Memory B cell (primary cell): ENCODE measurements at regions not wholly inside any gene's neighbourhood (a gene's known extent, or its start where the extent isn't known, plus 50 kb on each side); places are given as distances from the start of the nearest gene placed in this dataset.
"Not testable (repeated sequence)": the region's sequence is repeated elsewhere in the genome, so short reads cannot be mapped to it uniquely, and the experiment has no call there.

Source experiments
- ATAC-seq: fragments of 150-1000 bp; cut with Tn5 transposase; 2 replicates; pipeline ENCODE4 v1.10.0; 2021; ENCODE audit warnings: low read depth, mild to moderate bottlenecking, moderate library complexity
- DNase-seq, 2 donors: peaks; one replicate each; pipeline ENCODE4 v3.0.0; 2022; ENCODE audit warnings: low spot score in 2 of 2
- H3K27ac Mint-ChIP-seq: one replicate; pipeline ENCODE4 v1.8.0; 2022; ENCODE audit warnings: mild to moderate bottlenecking, moderate library complexity, mixed read lengths
- H3K27me3 Mint-ChIP-seq: one replicate; pipeline ENCODE4 v1.8.0; 2022; ENCODE audit warnings: mixed read lengths
- H3K36me3 Mint-ChIP-seq: one replicate; pipeline ENCODE4 v1.8.0; 2022; ENCODE audit warnings: mild to moderate bottlenecking, mixed read lengths
- H3K4me1 Mint-ChIP-seq: one replicate; pipeline ENCODE4 v1.8.0; 2022; ENCODE audit warnings: mixed read lengths
- H3K4me3 Mint-ChIP-seq: one replicate; pipeline ENCODE4 v1.8.0; 2022; ENCODE audit warnings: mild to moderate bottlenecking, moderate library complexity, mixed read lengths
- H3K9me3 Mint-ChIP-seq: one replicate; pipeline ENCODE4 v1.8.0; 2022; ENCODE audit warnings: mixed read lengths

DNA sequence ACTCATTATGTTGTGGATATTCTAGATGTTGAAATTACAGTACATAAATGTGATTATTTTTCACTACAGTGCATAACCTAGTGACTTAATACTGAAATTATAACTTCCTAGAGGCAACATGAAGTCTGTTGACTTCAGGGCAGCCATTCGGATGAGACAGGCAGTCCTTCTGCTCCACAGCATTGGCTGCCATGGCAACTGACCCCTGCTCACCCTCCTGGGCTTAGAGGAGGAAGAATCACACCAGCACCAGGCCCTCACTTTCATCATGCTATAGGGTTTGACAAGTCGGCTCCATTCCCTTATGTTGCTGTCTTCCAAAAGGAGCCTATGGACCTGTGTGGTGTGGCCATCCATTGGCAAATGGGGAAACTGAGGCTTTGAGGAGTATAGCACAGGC, 233.5 kb upstream of the TMEM132C start:
- no peaks in the 10 kb centered on the region for H3K9me3 Mint-ChIP-seq
- H3K4me1 Mint-ChIP-seq, result no peaks in the 10 kb centered on the region
- H3K27ac Mint-ChIP-seq, result no peak overlapping the region
- H3K36me3 Mint-ChIP-seq, result no peaks in the 10 kb centered on the region
- H3K4me3 Mint-ChIP-seq, result no peak overlapping the region
- no peak for ATAC-seq
- H3K27me3 Mint-ChIP-seq, result no peaks in the 10 kb centered on the region
- no peak for DNase-seq

DNA sequence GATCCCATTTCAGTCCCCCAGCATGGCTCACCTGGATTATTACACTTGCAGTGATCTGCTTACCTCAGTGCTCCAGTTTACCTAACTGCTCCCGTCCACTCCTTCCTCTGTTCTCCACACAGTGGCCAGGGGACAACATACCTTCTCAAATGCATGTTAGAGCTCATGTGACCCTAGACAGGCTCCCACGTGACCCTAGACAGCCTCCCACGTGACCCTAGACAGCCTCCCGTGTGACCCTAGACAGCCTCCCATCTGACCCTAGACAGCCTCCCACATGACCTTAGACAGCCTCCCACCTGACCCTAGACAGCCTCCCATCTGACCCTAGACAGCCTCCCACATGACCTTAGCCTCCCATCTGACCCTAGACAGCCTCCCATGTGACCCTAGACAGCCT, 226.0 kb upstream of the TMEM132C start:
- no peak for ATAC-seq

DNA sequence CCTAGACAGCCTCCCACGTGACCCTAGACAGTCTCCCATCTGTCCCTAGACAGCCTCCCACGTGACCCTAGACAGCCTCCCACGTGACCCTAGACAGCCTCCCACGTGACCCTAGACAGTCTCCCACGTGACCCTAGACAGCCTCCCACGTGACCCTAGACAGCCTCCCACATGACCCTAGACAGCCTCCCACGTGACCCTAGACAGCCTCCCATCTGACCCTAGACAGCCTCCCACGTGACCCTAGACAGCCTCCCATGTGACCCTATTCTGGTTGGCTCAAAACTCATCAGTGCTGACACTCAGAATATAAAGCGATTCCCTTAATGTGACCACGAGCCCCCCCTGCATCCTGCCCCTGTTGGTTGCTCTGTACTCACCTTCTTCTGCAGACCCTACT, 224.7 kb upstream of the TMEM132C start:
- not testable (repeated sequence) for H3K4me3 Mint-ChIP-seq, H3K27me3 Mint-ChIP-seq, ATAC-seq, H3K36me3 Mint-ChIP-seq, H3K4me1 Mint-ChIP-seq, H3K27ac Mint-ChIP-seq, DNase-seq
- peaks cover 11% of the 10 kb centered on the region for H3K9me3 Mint-ChIP-seq

More for the DNA sequence above, 226.0 kb upstream of the TMEM132C start:
- no peaks in the 10 kb centered on the region for H3K27me3 Mint-ChIP-seq
- no peak for DNase-seq
- H3K4me1 Mint-ChIP-seq, result no peaks in the 10 kb centered on the region
- H3K36me3 Mint-ChIP-seq, result no peaks in the 10 kb centered on the region
- H3K4me3 Mint-ChIP-seq, result no peak overlapping the region
- peaks cover 11% of the 10 kb centered on the region for H3K9me3 Mint-ChIP-seq
- no peak overlapping the region for H3K27ac Mint-ChIP-seq

DNA sequence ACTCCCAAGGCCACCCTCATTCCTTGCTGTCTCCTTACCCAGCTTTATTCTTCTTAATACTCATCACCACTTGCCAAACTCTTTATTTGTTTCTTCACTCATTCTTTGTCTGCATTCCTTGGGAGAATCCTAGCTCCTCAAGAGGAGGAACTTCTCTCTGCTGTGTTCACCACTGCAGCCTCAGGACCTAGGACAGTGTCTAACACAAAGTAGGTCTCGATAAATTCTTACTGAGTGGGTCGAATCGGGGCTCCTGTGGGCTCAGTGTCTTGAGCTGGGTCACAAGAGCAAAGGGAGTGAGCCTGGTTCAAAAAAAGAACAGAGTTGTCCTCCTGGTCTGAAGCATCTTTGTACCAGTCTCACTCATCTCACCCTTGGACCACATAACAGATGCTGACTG, 224.1 kb upstream of the TMEM132C start:
- DNase-seq (no peak), ATAC-seq (no peak)
- Mint-ChIP-seq H3K9me3 (peaks cover 11% of the 10 kb centered on the region), H3K36me3 (no peaks in the 10 kb centered on the region), H3K4me3 (no peak overlapping the region), H3K27ac (no peak overlapping the region), H3K27me3 (no peaks in the 10 kb centered on the region), H3K4me1 (no peaks in the 10 kb centered on the region)

DNA sequence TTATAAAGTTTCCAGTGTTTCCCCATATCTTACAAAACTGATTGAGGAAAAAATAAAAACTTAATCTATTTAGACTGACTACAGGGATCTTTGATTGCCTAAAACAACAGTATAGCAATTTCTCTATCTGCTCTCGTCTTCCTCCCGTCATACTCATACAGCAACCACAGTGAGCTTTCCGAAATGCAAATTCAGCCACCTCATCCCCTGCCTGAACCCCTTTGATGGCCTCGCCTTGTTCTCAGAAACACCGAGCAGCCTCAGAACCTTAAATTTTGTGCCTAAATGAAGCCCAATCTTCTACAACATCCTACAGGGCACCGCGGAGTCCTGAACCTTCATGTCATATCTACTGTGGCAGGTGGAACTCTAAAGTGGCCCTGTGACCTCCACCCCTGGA, 223.7 kb upstream of the TMEM132C start:
- H3K36me3 Mint-ChIP-seq, result no peaks in the 10 kb centered on the region
- H3K4me1 Mint-ChIP-seq, result no peaks in the 10 kb centered on the region
- ATAC-seq, result no peak
- no peak overlapping the region for H3K4me3 Mint-ChIP-seq
- H3K27me3 Mint-ChIP-seq, result no peaks in the 10 kb centered on the region
- no peak overlapping the region for H3K27ac Mint-ChIP-seq
- peaks cover 11% of the 10 kb centered on the region for H3K9me3 Mint-ChIP-seq
- no peak for DNase-seq

DNA sequence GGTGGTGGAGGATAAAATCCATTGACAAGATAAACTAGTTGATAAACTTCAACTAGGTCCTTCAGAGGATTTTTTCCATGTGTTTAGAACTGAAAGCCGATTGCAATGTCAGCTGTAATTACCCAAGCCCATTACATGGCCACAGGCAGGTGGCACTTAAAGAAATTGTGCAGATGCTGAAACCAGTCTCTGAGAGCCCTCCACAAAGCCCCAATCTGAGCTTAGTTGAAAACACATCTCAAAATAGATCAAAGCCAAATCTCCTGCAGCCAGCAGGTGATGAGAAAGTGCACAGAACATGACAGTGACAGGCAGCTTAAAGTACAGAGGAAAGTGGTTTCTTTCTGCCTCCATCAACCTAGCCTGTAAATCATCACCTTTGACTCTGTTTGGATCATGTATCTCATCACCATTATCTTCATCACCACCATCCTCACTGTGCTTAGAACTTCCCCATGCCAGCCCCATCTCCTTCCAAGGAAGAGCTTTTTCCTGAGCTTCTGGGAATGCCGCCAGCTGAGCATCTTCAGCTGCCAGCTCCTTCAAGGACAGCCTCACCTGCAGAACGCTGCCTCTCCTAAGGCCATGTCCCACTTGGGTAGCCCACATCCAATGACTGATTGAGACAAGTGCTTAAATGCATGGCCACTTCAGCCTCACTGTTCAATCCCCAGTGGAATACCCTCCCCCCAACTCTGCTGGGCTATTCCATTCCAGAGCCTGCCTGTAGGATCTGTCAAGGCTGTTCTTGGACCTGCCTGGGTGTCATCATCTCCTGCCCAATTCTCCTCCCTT, 219.5 kb upstream of the TMEM132C start:
- Mint-ChIP-seq H3K9me3 (peaks cover 5% of the 10 kb centered on the region), H3K4me1 (no peaks in the 10 kb centered on the region), H3K27me3 (no peaks in the 10 kb centered on the region), H3K36me3 (no peaks in the 10 kb centered on the region), H3K4me3 (no peak overlapping the region), H3K27ac (no peak overlapping the region)
- DNase-seq (no peak), ATAC-seq (no peak)

DNA sequence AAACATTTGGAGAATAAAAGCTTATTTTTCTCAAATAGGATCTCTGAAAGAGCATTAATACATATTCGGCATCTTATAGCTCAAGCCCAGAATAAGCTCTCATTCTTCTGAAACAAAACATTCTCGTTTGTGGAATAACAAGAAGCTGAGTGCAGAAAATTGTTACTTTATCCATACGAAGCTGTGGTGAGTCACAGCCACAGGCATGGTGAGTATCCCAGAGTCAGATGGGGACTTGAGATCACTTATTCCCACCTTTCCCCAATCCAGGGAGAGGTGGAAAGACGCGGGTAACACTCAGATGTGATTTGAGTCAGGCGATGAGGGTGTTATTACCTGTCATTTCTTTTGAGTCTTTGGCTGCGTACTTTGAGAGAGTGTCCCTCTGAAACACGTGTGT, 214.6 kb upstream of the TMEM132C start:
- no peak for DNase-seq
- no peaks in the 10 kb centered on the region for H3K27me3 Mint-ChIP-seq
- no peaks in the 10 kb centered on the region for H3K9me3 Mint-ChIP-seq
- no peak overlapping the region for H3K27ac Mint-ChIP-seq
- no peak for ATAC-seq
- no peaks in the 10 kb centered on the region for H3K36me3 Mint-ChIP-seq
- no peaks in the 10 kb centered on the region for H3K4me1 Mint-ChIP-seq
- no peak overlapping the region for H3K4me3 Mint-ChIP-seq

DNA sequence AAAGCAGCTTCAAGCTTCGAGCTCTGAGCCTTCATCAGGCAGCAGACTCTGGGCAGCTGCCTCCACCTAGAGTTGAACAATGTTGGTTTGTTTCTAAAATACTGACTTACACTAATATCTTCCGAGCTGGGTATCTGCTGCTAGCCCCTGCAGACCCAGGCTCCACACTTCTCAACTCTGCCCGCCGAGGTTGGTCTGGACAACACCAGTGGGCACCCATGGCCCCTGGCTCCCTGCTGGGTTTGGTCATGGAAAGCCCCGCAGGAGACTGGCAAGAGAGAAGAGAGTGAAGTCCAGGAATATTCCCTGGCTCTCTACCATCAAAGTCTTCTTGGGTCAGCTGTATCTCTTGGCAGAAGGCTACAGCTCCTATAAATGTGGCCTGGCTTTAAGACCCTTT, 214.2 kb upstream of the TMEM132C start:
- DNase-seq (no peak), ATAC-seq (no peak)
- H3K4me1 Mint-ChIP-seq, result no peaks in the 10 kb centered on the region
- no peaks in the 10 kb centered on the region for H3K27me3 Mint-ChIP-seq
- no peaks in the 10 kb centered on the region for H3K36me3 Mint-ChIP-seq
- H3K9me3 Mint-ChIP-seq, result no peaks in the 10 kb centered on the region
- no peak overlapping the region for H3K27ac Mint-ChIP-seq
- no peak overlapping the region for H3K4me3 Mint-ChIP-seq

DNA sequence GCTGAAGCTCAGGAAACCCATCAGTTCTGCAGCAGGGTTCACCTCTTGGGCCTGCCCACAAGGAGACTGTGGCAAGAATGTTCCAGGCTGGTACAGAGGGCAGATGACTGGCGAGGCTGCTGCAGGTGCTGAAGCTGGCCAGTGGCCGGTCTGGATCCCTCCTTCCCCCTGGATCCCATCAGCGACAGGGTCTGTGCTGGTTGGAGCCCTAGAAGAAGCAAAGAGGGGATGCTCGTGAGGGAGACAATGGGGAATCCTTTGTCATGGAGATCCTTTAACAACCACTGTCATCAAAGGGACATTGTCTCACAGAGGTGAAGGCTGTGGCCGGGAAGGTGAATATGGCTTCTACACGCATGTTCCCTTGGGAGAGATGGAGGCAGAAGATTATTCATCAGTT, 211.4 kb upstream of the TMEM132C start:
- no peak for DNase-seq
- Mint-ChIP-seq H3K4me1 (no peaks in the 10 kb centered on the region), H3K9me3 (no peaks in the 10 kb centered on the region), H3K27me3 (no peaks in the 10 kb centered on the region), H3K4me3 (no peak overlapping the region), H3K36me3 (no peaks in the 10 kb centered on the region), H3K27ac (no peak overlapping the region)
- ATAC-seq, result no peak

DNA sequence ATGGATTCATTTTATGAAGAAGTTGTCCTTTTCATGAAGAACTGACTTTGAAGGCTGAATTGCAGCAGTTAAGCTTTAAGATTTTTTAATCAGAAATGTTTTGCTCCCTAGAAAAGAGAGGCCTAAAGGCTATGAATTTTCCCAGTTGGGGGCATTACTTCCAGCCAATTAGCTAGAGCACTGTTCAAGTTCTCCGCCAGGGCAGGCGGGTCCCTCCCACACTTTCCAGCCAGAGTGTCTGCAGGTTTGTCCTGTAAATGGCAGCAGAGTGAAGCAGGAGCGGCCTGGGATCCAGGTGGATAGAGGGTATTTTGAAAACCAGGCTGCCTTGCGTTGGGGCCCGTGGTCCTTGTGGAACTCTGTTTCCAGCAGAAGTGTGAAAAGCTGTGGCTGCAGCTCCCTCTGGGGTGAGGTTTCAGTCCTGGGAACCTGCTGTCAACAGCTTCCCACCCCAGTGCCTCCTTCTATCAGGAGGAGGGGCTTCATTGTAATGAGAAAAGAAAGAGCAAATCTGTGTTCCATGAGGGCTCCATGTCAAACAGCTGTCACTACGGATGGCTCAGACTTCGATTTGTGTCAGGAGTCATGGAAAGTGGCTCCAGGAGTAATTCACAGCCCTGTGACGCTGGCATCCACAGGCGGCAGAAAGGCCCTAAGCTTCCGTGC, 210.7 kb upstream of the TMEM132C start:
- no peak overlapping the region for H3K27ac Mint-ChIP-seq
- DNase-seq, result no peak
- H3K27me3 Mint-ChIP-seq, result no peaks in the 10 kb centered on the region
- H3K9me3 Mint-ChIP-seq, result no peaks in the 10 kb centered on the region
- no peaks in the 10 kb centered on the region for H3K4me1 Mint-ChIP-seq
- no peak for ATAC-seq
- no peaks in the 10 kb centered on the region for H3K36me3 Mint-ChIP-seq
- H3K4me3 Mint-ChIP-seq, result no peak overlapping the region

DNA sequence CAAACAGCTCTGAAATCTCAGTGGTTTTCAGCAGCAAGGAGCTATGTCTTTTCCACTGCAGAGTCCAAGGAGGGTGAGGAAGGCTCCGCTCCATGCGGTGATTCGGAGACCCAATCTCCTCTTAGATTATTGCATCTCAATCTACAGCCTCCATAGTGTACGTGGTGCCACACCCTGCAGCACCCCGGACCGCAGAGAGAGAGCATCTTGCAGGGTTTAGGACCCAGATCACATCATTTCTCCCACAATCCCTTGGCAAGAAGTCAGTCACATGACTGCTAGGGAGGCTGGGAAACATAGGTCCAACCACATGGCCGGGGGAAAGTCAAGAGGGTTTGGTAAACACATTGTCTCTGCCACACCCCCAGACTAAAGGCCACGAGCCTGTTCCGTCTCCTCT, 209.4 kb upstream of the TMEM132C start:
- Mint-ChIP-seq H3K27ac (no peak overlapping the region), H3K4me3 (no peak overlapping the region), H3K9me3 (no peaks in the 10 kb centered on the region), H3K36me3 (no peaks in the 10 kb centered on the region), H3K27me3 (no peaks in the 10 kb centered on the region), H3K4me1 (no peaks in the 10 kb centered on the region)
- DNase-seq, result no peak
- ATAC-seq, result no peak

DNA sequence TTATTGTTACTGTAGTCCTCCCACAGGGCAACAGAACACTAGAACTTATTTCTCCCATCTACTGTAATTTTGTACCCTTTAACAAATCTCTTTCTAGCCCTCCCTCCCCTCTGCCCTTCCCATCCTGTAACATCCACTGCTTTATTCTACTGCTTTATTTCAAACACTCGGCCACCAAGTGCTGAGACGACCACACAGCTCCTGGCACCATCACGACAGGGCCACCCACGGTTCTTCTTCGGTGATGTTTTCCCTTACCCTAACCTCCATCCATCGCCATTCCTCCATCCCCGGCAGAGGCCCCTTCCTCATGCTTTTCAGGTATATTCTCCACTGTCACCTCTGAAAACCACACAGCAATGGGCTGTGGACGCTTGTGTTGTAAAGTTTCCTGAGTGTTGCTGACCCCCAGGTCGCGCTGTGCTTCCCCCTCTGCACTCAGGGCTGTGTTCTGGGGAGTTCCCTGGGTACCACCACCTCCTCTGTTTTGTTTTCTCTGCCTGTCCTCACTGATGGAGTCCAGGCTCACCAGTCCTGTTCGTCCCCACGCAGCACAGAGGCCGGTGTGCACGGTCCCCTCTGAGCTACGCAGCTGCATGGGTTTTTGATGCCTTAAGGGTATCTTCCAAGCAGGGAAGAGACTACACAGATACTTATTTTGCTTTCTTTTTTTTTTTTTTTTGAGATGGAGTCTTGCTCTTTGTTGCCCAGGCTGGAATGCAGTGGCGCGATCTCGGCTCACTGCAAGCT, 207.2 kb upstream of the TMEM132C start:
- H3K27ac Mint-ChIP-seq, result no peak overlapping the region
- no peaks in the 10 kb centered on the region for H3K9me3 Mint-ChIP-seq
- H3K36me3 Mint-ChIP-seq, result no peaks in the 10 kb centered on the region
- H3K4me3 Mint-ChIP-seq, result no peak overlapping the region
- DNase-seq, result no peak
- H3K4me1 Mint-ChIP-seq, result no peaks in the 10 kb centered on the region
- no peak for ATAC-seq
- H3K27me3 Mint-ChIP-seq, result peaks cover under 1% of the 10 kb centered on the region

DNA sequence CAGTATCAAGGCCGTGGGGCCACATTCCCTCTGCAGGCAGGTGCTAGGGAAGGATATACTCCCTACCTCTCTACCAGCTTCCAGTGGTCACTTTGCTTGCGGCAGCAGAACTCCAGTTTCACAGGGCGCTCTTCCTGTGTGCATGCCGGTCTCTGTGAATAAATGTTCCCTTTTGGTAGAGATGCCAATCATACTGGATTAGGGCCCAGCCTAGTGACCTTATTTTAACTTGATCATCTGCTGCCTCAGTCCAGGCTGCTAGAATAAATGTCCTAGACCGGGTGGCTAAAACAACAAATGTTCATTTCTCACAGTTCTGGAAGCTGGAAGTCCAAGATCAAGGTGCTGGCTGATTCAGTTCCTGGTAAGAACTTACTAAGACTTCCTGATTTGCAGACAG, 198.8 kb upstream of the TMEM132C start:
- H3K4me1 Mint-ChIP-seq, result peaks cover 2% of the 10 kb centered on the region
- no peak overlapping the region for H3K27ac Mint-ChIP-seq
- peaks cover 3% of the 10 kb centered on the region for H3K9me3 Mint-ChIP-seq
- no peak overlapping the region for H3K4me3 Mint-ChIP-seq
- H3K27me3 Mint-ChIP-seq, result peaks cover 3% of the 10 kb centered on the region
- no peak for ATAC-seq
- DNase-seq, result no peak
- no peaks in the 10 kb centered on the region for H3K36me3 Mint-ChIP-seq

DNA sequence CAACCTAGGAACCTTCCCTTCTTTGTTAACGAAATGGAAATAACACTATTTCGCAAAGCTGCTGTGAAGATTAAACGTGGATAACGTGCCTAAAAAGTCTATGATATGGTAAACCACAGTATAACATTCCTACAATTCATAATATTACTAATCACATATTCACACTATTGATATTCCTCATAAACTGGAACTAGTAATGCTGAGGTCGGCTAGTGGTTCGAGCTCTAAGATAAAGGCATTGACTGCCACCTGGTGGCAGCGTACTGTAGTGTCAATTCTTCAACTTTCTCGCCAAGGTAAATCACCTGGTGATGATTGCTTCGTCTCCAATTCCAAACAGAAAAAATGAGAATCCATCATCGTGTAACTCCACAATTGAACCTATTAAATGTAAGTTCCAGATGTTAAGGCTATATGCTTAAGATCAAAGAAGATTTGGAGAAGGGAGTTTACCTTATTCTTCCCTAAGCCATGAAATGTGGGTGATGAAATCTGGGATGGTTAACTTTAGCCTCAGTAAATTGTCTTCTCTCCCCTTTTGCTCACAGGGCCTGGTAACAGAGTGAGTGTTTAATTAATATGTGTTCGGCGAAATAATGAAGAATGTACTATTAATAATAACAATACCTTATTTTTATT, 197.5 kb upstream of the TMEM132C start:
- H3K4me3 Mint-ChIP-seq, result no peak overlapping the region
- H3K9me3 Mint-ChIP-seq, result peaks cover 3% of the 10 kb centered on the region
- H3K4me1 Mint-ChIP-seq, result peaks cover 2% of the 10 kb centered on the region
- H3K27ac Mint-ChIP-seq, result no peak overlapping the region
- ATAC-seq (no peak), DNase-seq (no peak)
- peaks cover 3% of the 10 kb centered on the region for H3K27me3 Mint-ChIP-seq
- no peaks in the 10 kb centered on the region for H3K36me3 Mint-ChIP-seq
